ACC112 (cell line): ENCODE measurements at regions not wholly inside any gene's neighbourhood (a gene's known extent, or its start where the extent isn't known, plus 50 kb on each side); places are given as distances from the start of the nearest gene placed in this dataset.
"Not testable (repeated sequence)": the region's sequence is repeated elsewhere in the genome, so short reads cannot be mapped to it uniquely, and the experiment has no call there.

Source experiments
- H2AFZ ChIP-seq: fragments of 200-600 bp; sonication (generic); one replicate; pipeline ENCODE4 v1.6.0; 2017; ENCODE audit warnings: antibody characterized with exemption, low read length; ENCODE audit not compliant: unreplicated experiment
- H3K27ac ChIP-seq: fragments of 200-600 bp; sonication (generic); 2 replicates; pipeline ENCODE4 v1.5.1; 2014; ENCODE audit warnings: low read depth, mild to moderate bottlenecking, antibody characterized with exemption, low read length, moderate library complexity
- H3K27me3 ChIP-seq: fragments of 200-600 bp; sonication (generic); 2 replicates; pipeline ENCODE4 v1.6.1; 2014; ENCODE audit warnings: mild to moderate bottlenecking, antibody characterized with exemption, low read length, moderate library complexity, mixed read lengths; ENCODE audit not compliant: insufficient read depth
- H3K36me3 ChIP-seq: fragments of 200-600 bp; sonication (generic); 2 replicates; pipeline ENCODE4 v1.6.1; 2016; ENCODE audit warnings: mild to moderate bottlenecking, antibody characterized with exemption, low read length, moderate library complexity, mixed read lengths; ENCODE audit not compliant: insufficient read depth
- H3K4me1 ChIP-seq: fragments of 200-600 bp; sonication (generic); one replicate; pipeline ENCODE4 v1.6.1; 2016; ENCODE audit warnings: low read length, mixed read lengths; ENCODE audit not compliant: insufficient read depth, unreplicated experiment, control insufficient read depth
- H3K4me3 ChIP-seq: fragments of 200-600 bp; sonication (generic); 2 replicates; pipeline ENCODE4 v1.5.1; 2014; ENCODE audit warnings: mild to moderate bottlenecking, low read depth, low read length
- H3K79me2 ChIP-seq: fragments of 200-600 bp; sonication (generic); one replicate; pipeline ENCODE4 v1.6.0; 2016; ENCODE audit warnings: low read length; ENCODE audit not compliant: control insufficient read depth, unreplicated experiment, insufficient read depth

DNA sequence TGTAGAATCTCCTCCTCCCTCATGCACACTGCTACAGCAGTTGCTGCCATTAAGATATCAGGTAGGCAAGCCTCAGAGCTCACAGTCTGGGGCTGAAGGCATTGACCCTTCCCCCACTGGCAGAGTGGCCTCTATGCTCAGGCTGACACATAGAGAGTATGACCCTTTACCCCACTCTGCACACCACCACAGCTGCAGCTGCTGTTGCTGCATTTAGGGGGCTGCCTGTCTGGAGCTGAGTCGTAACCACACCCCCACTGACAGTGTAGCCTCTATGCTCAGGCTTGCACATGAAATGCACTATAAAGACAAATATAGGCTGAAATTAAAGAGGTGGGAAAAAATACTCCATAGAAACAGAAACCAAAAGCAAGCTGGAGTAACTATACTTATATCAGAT, 289.3 kb upstream of the PABPC4L start:
- Histone ChIP-seq H2AFZ (no peak overlapping the region), H3K4me3 (no peak overlapping the region)

DNA sequence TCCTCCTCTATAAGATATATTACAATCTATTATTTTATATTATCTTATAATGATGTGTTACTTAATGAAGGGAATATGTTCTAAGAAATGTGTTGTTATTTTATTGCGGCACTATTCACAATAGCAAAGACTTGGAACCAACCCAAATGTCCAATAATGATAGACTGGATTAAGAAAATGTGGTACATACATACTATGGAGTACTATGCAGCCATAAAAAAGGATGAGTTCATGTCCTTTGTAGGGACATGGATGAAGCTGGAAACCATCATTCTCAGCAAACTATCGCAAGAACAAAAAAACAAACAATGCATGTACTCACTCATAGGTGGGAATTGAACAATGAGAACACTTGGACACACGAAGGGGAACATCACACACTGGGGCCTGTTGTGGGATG, 281.9 kb upstream of the PABPC4L start:
- not testable (repeated sequence) for H3K27ac ChIP-seq, H3K27me3 ChIP-seq, H3K36me3 ChIP-seq, H3K79me2 ChIP-seq, H3K4me1 ChIP-seq, H2AFZ ChIP-seq, H3K4me3 ChIP-seq

More for the DNA sequence above, 289.3 kb upstream of the PABPC4L start:
- Histone ChIP-seq H3K79me2 (no peaks in the 10 kb centered on the region), H3K27me3 (no peaks in the 10 kb centered on the region), H3K27ac (no peak overlapping the region), H3K4me1 (no peaks in the 10 kb centered on the region), H3K36me3 (no peaks in the 10 kb centered on the region)

DNA sequence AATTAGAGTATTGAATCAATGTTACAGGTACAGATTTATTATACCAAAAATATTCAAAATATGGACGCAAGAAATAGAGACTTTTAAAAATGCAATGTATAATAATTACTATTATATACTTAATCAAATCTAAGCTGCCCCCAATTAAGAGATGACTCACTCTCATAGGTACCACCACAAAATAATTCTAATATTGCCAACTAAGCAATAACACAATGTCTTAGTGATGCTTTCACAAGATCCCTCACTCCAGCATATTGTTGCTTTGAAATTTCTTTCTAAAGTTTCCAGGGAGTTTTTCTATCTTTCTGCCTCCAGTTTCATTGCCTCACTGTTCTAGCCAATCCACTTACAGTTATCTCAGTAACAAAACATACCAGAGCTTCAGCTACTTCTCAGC, 270.0 kb upstream of the PABPC4L start:
- Histone ChIP-seq H3K27ac (no peak overlapping the region), H2AFZ (no peak overlapping the region), H3K27me3 (no peaks in the 10 kb centered on the region), H3K36me3 (no peaks in the 10 kb centered on the region), H3K79me2 (no peaks in the 10 kb centered on the region), H3K4me3 (no peak overlapping the region), H3K4me1 (no peaks in the 10 kb centered on the region)

DNA sequence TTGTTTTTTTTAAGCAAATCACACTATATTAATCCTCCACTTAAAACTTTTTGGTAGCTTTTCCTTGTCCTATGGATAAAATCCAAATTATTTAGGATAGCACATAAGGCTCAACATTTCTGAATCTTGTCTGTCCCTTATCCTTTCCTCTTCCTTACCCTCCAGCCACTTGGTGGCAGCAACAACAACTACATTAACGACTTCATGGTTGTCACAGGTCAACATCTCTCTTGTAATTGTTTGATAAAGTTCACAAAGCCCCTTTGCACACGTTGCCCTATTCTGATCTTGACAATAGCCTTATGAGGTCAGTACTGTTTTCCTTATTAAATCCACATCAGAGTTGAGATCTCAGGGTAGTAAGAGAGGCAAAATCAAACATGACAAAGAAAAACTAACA, 269.0 kb upstream of the PABPC4L start:
- Histone ChIP-seq H3K4me1 (no peaks in the 10 kb centered on the region), H3K27me3 (no peaks in the 10 kb centered on the region), H2AFZ (no peak overlapping the region), H3K36me3 (no peaks in the 10 kb centered on the region), H3K27ac (no peak overlapping the region), H3K4me3 (no peak overlapping the region), H3K79me2 (no peaks in the 10 kb centered on the region)

DNA sequence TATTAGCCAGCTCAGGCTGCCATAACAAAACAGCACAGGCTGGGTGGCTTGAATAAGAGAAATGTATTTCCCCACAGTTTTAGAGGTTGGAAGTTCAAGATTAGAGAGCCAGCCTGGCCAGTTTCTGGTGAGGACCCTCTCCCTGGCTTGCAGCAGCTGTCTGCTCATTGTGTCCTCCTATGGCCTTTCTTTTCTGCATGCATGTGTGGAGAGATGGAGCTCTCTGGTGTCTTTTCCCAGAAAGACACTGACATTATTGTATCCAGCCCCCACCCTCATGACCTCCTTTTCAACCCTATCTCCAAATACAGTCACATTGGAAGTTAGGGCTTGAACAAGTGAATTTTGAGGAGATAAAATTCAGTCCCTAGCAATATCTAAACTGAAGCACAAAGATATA, 263.8 kb upstream of the PABPC4L start:
- H3K4me3 ChIP-seq: no peak overlapping the region
- H3K4me1 ChIP-seq: no peaks in the 10 kb centered on the region
- no peak overlapping the region for H2AFZ ChIP-seq
- H3K36me3 ChIP-seq: no peaks in the 10 kb centered on the region
- H3K27me3 ChIP-seq: no peaks in the 10 kb centered on the region
- H3K27ac ChIP-seq: no peak overlapping the region
- H3K79me2 ChIP-seq: no peaks in the 10 kb centered on the region

DNA sequence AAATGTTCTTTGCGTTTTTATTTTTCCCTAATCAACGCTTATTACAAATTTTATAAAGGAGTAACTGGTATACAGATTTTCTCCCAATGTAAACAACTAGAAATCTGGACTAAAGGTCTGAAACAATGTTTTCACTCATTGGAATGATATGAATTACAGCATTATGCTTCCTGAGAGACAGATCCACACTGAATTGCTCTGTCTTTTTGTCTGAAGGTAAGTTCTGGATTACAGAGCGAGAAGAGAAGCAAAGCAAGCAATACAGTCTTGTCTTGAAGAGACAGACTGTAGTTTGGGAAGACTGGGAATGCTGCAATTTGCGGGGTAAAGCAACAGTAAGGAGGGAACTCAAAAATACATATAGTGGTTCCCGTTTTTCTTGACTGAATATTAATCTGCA, 262.2 kb upstream of the PABPC4L start:
- Histone ChIP-seq H3K79me2 (no peaks in the 10 kb centered on the region), H3K36me3 (no peaks in the 10 kb centered on the region), H3K27me3 (no peaks in the 10 kb centered on the region), H3K4me1 (no peaks in the 10 kb centered on the region), H3K27ac (no peak overlapping the region), H3K4me3 (no peak overlapping the region), H2AFZ (no peak overlapping the region)

DNA sequence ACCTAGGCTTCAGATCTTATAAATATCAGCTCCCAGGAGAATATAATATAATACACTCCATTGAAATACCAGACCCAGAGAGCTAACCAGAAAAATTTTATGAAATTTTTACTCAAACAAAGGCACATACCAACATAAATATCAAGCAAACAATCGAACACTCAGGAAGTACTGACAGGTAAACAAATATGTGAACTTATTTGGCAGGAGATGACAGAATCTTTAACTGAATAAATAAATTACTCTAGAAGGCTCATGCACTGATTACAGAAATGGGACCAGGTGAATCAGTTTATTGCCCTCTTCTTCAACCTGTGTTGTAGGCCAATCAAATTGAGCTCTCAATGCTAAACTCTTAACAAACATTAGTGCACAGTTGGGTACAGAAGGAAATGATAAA, 225.2 kb upstream of the PABPC4L start:
- H3K36me3 ChIP-seq: no peaks in the 10 kb centered on the region
- H3K27ac ChIP-seq: no peak overlapping the region
- H3K27me3 ChIP-seq: no peaks in the 10 kb centered on the region
- no peak overlapping the region for H3K4me3 ChIP-seq
- H3K4me1 ChIP-seq: no peaks in the 10 kb centered on the region
- no peaks in the 10 kb centered on the region for H3K79me2 ChIP-seq
- H2AFZ ChIP-seq: no peak overlapping the region

DNA sequence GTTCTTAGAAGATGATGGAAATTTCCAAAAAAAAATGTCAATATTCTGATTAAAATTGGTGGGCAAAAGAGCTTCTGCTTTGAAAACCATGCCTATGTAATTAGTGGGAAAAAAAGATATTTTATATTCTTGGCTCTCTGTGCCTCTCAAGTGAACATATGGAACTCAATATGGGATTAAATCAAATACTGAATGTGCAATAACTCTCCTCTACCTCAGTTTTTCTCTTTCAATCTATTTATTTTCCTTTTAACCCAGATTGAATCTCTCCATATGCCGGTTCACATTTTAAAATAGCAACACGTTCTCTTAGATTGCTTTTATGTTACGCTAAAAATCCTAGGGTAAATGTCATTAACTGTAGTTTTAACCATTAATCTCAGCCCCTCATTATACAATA, 224.2 kb upstream of the PABPC4L start:
- no peaks in the 10 kb centered on the region for H3K36me3 ChIP-seq
- H3K27me3 ChIP-seq: no peaks in the 10 kb centered on the region
- H3K79me2 ChIP-seq: no peaks in the 10 kb centered on the region
- H2AFZ ChIP-seq: no peak overlapping the region
- no peak overlapping the region for H3K4me3 ChIP-seq
- no peaks in the 10 kb centered on the region for H3K4me1 ChIP-seq
- H3K27ac ChIP-seq: no peak overlapping the region

DNA sequence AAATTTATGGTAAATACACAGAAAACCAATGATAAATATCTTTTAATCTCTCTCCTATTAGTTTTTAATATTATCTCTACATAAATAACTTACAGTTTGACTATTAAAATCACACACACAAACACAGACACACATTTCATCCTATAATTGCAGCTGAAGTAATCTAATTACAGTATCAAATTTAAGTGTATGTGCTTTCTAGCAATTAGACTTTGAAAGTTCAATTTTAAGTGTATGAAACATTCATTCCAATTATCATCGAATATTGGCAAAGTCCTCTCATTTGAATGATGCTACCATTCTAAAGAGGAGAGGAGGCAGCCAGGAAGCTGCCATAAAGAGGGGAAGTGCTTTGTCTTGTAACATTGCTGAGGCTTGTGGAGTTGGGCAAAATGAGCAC, 221.2 kb upstream of the PABPC4L start:
- no peak overlapping the region for H3K27ac ChIP-seq
- H3K4me1 ChIP-seq: no peaks in the 10 kb centered on the region
- no peak overlapping the region for H2AFZ ChIP-seq
- no peak overlapping the region for H3K4me3 ChIP-seq
- H3K36me3 ChIP-seq: no peaks in the 10 kb centered on the region
- H3K79me2 ChIP-seq: no peaks in the 10 kb centered on the region
- H3K27me3 ChIP-seq: no peaks in the 10 kb centered on the region

DNA sequence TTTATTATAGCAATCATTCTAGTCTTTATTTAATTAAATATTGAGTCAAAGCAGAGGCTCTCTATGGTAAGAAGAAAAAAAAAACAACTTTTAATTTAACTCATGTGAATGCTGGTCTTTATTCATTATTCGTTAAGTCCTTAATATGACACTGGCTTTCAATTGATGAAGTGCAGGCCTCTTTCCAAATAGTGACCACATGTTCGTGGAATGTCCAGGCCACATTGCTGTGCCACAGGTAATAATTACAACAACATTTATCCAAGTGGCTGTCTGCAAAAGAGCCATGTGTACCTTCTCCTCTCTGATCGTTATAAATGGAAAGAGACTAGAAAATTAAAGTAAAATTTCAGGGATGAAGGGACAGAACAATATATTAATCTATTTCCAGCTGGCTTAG, 220.1 kb upstream of the PABPC4L start:
- no peaks in the 10 kb centered on the region for H3K4me1 ChIP-seq
- no peak overlapping the region for H3K27ac ChIP-seq
- no peaks in the 10 kb centered on the region for H3K36me3 ChIP-seq
- no peaks in the 10 kb centered on the region for H3K79me2 ChIP-seq
- H2AFZ ChIP-seq: no peak overlapping the region
- no peak overlapping the region for H3K4me3 ChIP-seq
- H3K27me3 ChIP-seq: no peaks in the 10 kb centered on the region

DNA sequence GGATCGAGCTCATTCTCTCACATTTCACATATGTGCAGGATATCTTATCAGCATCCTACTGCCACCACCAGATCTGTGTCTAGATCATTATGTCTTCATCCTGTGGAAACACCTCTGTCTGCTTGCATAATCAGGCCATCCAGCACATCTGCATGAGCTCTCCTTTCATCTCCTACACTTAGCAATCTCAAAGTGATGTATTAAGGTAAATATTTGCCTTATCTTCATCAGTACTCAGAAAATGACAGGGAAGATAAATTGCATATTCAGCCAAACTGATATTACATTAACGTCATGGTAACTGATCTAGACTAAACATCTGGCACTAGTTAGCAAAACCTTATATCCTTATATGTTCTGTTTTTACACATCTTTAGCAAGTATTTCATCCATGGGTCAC, 207.3 kb upstream of the PABPC4L start:
- H3K27ac ChIP-seq: no peak overlapping the region
- H2AFZ ChIP-seq: no peak overlapping the region
- no peaks in the 10 kb centered on the region for H3K36me3 ChIP-seq
- H3K4me3 ChIP-seq: no peak overlapping the region
- no peaks in the 10 kb centered on the region for H3K79me2 ChIP-seq
- H3K4me1 ChIP-seq: no peaks in the 10 kb centered on the region
- no peaks in the 10 kb centered on the region for H3K27me3 ChIP-seq

DNA sequence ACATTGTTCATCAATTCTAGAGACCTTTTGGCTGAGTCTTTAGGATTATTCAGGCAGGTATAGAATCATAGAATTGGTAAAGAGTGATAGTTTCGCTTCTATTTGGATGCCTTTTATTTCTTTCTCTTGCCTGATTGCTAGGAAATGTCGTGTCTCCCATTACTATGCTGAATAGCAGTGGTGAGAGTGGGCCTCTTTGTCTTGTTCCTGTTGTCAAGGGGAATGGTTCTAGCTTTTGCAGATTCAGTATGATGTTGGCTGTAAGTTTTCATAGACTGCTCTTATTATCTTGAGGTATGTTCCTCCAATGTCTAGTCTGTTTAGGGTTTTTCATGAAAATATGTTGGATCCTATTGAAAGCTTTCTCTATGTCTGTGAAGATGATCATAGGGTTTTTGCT, 200.2 kb upstream of the PABPC4L start:
- Histone ChIP-seq H3K4me1 (no peaks in the 10 kb centered on the region), H3K27ac (no peak overlapping the region), H3K79me2 (no peaks in the 10 kb centered on the region), H3K4me3 (no peak overlapping the region), H3K36me3 (no peaks in the 10 kb centered on the region), H2AFZ (no peak overlapping the region), H3K27me3 (no peaks in the 10 kb centered on the region)
